A673 (cell line): ENCODE measurements at regions not wholly inside any gene's neighbourhood (a gene's known extent, or its start where the extent isn't known, plus 50 kb on each side); places are given as distances from the start of the nearest gene placed in this dataset.

Experiments used
- BruUV-seq: library from RNA; stranded (reverse); fragments of 400-500 nt; replicated peaks from 2 replicates; lab custom pipeline; 2021; lab: Mats Ljungman, UMichigan
- CTCF ChIA-PET: fragments of 300-600 bp; sonication (Branson Sonifier 250); formaldehyde crosslinking; loops from one replicate; lab custom pipeline; 2022; ENCODE audit warnings: antibody characterized with exemption; lab: Charles Lee
- POLR2A ChIA-PET: fragments of 300-600 bp; sonication (Branson Sonifier 250); formaldehyde crosslinking; loops from one replicate; lab custom pipeline; 2022; ENCODE audit warnings: antibody characterized with exemption; ENCODE audit not compliant: low non-redundant PET; lab: Charles Lee
- DNase-seq: peaks from one replicate; pipeline ENCODE4 v3.0.0-alpha.2; 2015; ENCODE audit warnings: low spot score
- H3K27ac ChIP-seq: fragments of 200-600 bp; sonication (generic); 2 replicates; pipeline ENCODE4 v1.5.1; 2016; ENCODE audit warnings: mixed run types, low read depth, mild to moderate bottlenecking, mixed read lengths, antibody characterized with exemption, low read length; ENCODE audit not compliant: poor library complexity, severe bottlenecking
- H3K27me3 ChIP-seq: fragments of 200-600 bp; sonication (generic); replicated peaks from 2 replicates; pipeline ENCODE4 v1.6.1; 2017; ENCODE audit warnings: mixed run types, low read depth, mild to moderate bottlenecking, mixed read lengths, antibody characterized with exemption, low read length; ENCODE audit not compliant: insufficient read depth, poor library complexity
- H3K36me3 ChIP-seq: fragments of 200-600 bp; sonication (generic); 2 replicates; pipeline ENCODE4 v1.6.1; 2016; ENCODE audit warnings: mixed run types, mild to moderate bottlenecking, mixed read lengths, antibody characterized with exemption, low read length; ENCODE audit not compliant: insufficient read depth, poor library complexity, severe bottlenecking
- H3K4me1 ChIP-seq: fragments of 200-600 bp; sonication (generic); 2 replicates; pipeline ENCODE4 v1.6.1; 2017; ENCODE audit warnings: mixed run types, mild to moderate bottlenecking, mixed read lengths, antibody characterized with exemption, low read length; ENCODE audit not compliant: insufficient read depth, poor library complexity, severe bottlenecking
- H3K4me3 ChIP-seq: fragments of 200-600 bp; sonication (generic); 2 replicates; pipeline ENCODE4 v1.5.1; 2016; ENCODE audit warnings: low read depth, mixed run types, mild to moderate bottlenecking, mixed read lengths, low read length; ENCODE audit not compliant: poor library complexity, severe bottlenecking
- H3K9me3 ChIP-seq: fragments of 200-600 bp; sonication (generic); 2 replicates; pipeline ENCODE4 v1.6.1; 2016; ENCODE audit warnings: mixed run types, low read depth, mild to moderate bottlenecking, mixed read lengths, antibody characterized with exemption, low read length; ENCODE audit not compliant: poor library complexity, severe bottlenecking
- EZH2 ChIP-seq: fragments of 200-600 bp; sonication (generic); IDR thresholded peaks from 2 replicates; pipeline ENCODE4 v1.6.1; 2017; ENCODE audit warnings: borderline replicate concordance, low read depth, mild to moderate bottlenecking, mixed read lengths, antibody characterized with exemption, low read length; ENCODE audit not compliant: poor library complexity, severe bottlenecking
- intact Hi-C: fragments of 100-400 bp; cut with micrococcal nuclease; formaldehyde crosslinking; loops from one replicate; pipeline ENCODE4 v1.10.0; 2022; ENCODE audit not compliant: unreplicated experiment
- TF ChIP-seq, protein P1 (sequence below): fragments of 300-800, 200-600 bp; sonication (generic); conservative IDR thresholded peaks from 2 replicates; pipeline ENCODE4 v1.5.1; 2017; ENCODE audit warnings: low read depth, mild to moderate bottlenecking, antibody characterized with exemption, low read length, moderate library complexity, mixed read lengths

DNA sequence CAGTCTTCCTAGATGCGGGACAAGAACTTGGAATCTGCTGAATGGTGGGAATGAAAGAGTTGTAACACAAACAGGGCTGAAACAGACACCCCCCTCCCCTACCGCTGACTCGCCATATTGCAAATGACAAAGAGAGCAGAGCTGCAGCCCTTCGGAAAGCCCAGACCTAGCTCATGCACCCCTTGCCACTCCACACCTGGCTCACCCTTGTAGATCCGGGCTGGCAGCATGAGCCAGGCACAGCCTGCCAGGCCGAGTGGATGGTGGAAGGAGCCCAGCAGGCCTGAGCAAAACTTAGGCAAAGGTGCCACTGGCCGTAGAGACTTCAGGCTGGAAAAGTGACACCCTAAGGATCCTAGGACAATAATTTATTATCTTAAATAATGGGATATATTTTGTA lies 237.4 kb upstream of the SEMA3D start:
- Histone ChIP-seq H3K36me3 (no peaks in the 10 kb centered on the region), H3K27me3 (no peaks in the 10 kb centered on the region), H3K9me3 (no peaks in the 10 kb centered on the region), H3K27ac (no peak overlapping the region), H3K4me3 (no peak overlapping the region), H3K4me1 (peaks cover 4% of the 10 kb centered on the region)
- no peak for TF ChIP-seq EZH2
- TF ChIP-seq, protein P1, sequence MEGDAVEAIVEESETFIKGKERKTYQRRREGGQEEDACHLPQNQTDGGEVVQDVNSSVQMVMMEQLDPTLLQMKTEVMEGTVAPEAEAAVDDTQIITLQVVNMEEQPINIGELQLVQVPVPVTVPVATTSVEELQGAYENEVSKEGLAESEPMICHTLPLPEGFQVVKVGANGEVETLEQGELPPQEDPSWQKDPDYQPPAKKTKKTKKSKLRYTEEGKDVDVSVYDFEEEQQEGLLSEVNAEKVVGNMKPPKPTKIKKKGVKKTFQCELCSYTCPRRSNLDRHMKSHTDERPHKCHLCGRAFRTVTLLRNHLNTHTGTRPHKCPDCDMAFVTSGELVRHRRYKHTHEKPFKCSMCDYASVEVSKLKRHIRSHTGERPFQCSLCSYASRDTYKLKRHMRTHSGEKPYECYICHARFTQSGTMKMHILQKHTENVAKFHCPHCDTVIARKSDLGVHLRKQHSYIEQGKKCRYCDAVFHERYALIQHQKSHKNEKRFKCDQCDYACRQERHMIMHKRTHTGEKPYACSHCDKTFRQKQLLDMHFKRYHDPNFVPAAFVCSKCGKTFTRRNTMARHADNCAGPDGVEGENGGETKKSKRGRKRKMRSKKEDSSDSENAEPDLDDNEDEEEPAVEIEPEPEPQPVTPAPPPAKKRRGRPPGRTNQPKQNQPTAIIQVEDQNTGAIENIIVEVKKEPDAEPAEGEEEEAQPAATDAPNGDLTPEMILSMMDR, result no peak
- ChIA-PET CTCF (no interaction called here), POLR2A (no interaction called here)
- DNase-seq, result no peak
- intact Hi-C loops, result no loop called here
- BruUV-seq, result no TSS peak

DNA sequence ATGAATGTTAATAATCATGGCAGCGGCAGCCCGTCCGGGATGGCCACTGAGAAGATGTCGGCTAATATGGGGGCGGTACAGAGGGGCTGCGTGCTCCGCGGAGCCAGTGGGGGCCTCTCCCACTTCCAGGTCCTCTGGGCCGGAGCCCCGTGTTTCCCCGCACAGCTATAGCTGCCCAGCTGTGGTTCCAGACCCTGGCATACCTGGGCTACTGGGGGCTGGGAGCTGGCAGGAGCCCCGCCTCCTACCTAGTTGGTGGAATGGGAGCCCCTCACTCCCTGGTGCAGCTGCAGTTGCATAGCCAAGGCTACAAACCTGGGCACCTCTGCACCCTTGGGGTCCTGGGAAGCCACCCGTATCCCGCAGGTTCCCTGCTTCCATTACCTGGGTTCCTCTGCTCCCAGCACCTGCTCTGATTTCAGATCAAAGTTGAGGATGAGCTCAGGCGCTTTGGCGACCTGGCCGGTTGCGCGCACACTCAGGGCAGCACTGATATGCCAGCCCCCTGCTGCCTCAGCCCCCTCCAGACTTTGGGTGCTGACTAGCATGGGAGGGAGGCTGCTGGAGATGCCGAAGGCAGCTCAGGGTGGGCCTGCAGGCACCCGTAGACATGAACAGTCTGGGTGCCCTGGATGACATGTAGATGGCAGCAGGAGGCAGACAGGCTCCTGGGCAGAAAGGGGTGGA lies 236.5 kb upstream of the SEMA3D start:
- POLR2A ChIA-PET, result no interaction called here
- intact Hi-C loops, result no loop called here
- Histone ChIP-seq H3K4me3 (no peak overlapping the region), H3K36me3 (no peaks in the 10 kb centered on the region), H3K27me3 (no peaks in the 10 kb centered on the region), H3K9me3 (no peaks in the 10 kb centered on the region), H3K4me1 (peaks cover 4% of the 10 kb centered on the region), H3K27ac (no peak overlapping the region)
- TF ChIP-seq, protein P1, result no peak
- TF ChIP-seq EZH2, result no peak
- CTCF ChIA-PET, result no interaction called here
- DNase-seq, result no peak
- BruUV-seq, result no TSS peak

DNA sequence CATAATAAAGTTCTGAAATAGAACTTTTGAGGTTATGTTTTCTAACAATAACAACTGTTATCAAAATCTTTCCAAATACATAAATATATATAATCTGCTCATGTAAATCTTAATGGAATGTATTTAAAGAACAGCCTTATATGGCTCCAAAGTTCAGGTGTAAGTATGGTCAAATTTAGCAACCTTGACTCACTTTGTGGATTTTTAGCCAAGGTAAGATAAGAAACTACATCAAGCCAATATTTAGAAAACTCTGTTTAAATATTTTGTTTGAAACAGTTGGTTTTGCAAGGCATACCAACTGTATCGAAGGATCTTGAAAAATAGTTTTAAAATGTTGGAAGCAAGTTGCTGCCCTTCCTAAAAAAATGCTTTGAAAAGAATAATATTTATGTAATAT lies 228.9 kb upstream of the SEMA3D start:
- TF ChIP-seq EZH2, result no peak
- TF ChIP-seq, protein P1, result no peak
- Histone ChIP-seq H3K9me3 (no peaks in the 10 kb centered on the region), H3K36me3 (no peaks in the 10 kb centered on the region), H3K4me1 (peaks cover 1% of the 10 kb centered on the region), H3K27ac (no peak overlapping the region), H3K4me3 (no peak overlapping the region), H3K27me3 (no peaks in the 10 kb centered on the region)
- BruUV-seq, result no TSS peak
- CTCF ChIA-PET, result no interaction called here
- intact Hi-C loops, result no loop called here
- DNase-seq, result no peak
- POLR2A ChIA-PET, result no interaction called here
